HG03354 (cell line): ENCODE measurements at regions not wholly inside any gene's neighbourhood (a gene's known extent, or its start where the extent isn't known, plus 50 kb on each side); places are given as distances from the start of the nearest gene placed in this dataset.

ENCODE experiments used
- ATAC-seq: cut with Tn5 transposase; IDR thresholded peaks from one replicate; pipeline ENCODE4 v1.9.1; 2021; ENCODE audit warnings: mild to moderate bottlenecking; ENCODE audit not compliant: unreplicated experiment, poor library complexity, severe bottlenecking

DNA sequence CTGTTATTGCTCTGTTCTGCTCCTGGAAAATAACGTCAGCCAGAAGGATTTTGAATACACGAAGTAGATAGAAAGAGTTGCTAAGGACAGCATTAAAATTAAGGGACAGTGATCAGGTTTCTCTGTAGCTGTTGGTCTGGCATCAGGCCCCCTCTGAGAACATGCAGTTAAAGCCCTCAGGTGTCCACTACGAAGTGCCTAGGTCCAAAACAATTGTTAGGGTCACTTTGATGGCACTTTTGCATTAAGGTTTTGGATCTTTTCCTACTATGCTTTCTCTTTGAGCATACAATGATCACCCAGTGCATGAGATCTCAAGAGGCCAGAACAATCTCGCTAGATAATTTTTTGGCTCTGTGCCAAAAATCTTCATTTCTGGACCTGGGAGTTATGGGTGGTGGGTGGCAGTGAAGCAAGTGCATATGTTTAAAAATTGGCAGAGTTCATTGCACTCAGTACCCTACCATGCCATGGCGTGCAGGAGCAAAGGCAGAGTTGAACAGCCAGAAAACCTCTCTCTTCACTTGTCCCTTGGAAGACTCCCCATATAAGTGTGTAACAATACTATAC, 797.6 kb downstream of the ROBO2 start:
- no peak for ATAC-seq

GRCh38 chr3:77859156-77859555, 819.3 kb downstream of the ROBO2 start:
- no peak for ATAC-seq

DNA sequence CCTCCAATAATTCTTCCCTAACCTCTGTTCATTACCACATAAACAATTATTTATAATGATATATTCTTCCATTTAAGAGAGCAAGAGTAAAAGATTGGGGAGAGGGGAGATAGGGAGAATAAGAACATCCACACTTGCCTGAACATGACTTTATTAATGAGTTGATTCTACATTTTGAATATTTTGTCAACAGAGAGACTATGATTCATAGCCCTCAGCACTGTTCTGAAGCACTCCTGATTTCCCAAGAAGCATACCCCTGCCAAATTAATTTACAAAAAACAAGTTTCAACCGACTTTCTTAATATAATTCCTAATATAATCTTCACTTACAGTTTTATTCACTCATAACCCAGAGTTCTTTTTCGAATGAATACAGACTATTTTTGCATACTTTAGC, 828.8 kb downstream of the ROBO2 start:
- no peak for ATAC-seq

- ATAC-seq: no peak
Measured at GRCh38 chr3:77869423-77869822, 829.5 kb downstream of the ROBO2 start.

GRCh38 chr3:77871436-77871835, 831.5 kb downstream of the ROBO2 start:
- no peak for ATAC-seq

DNA sequence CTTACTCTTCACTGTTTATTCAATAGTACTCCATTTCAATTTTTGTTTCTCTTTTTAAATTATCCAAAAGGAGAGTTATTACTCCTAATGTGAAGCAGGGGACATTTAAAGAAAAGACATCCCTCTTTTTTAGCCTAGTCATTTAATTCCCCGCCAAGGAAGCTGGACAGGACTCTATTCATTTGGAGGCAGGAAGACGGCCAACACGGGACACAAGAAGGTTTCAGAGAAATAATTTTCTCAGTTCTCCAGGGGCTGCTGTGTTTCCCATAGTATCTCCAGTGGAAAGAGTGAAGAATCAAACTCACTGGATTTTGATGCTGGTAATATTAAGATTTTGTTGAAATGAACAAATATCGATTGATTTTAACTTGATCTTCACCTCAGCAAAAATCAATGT, 833.7 kb downstream of the ROBO2 start:
- ATAC-seq: no peak

DNA sequence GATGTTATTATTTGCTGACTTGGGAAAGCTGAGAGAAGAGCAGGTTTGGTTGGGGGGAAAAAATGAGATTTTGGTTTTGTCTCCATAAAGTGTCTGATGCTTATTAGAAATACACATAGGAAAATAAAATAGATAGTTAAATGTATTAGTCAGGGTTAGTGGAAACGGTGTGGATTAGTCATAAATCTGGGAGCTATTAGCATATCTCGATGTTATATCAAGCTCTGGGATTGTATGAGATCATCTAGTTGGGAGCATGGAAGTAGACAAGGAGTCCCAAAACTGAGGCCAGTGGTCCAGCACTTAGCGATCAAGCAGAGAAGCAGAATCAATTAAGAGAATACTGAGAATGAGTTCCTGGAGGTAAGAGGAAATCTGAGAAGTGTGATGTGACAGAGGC, 845.5 kb downstream of the ROBO2 start:
- no peak for ATAC-seq

- ATAC-seq: no peak
Measured at GRCh38 chr3:77887611-77888010, 847.7 kb downstream of the ROBO2 start.

DNA sequence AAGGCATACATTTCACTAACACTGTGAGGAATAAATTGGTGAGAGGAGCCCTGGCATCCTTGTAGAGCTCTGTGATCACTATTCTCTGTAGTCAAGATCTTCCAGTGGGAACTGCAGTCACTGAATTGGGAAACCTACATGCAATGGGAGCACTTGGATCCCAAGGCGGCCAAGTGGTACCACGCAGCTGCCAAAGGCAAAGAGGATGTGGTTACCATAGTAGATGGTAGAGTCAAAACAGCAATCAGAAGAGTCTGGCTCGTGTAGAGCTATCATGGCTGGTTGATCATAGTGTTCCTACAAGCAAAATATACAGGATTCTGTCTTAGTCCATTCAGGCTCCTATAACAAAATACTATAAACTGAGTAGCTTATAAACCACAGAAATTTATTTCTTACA, 849.7 kb downstream of the ROBO2 start:
- no peak for ATAC-seq

- no peak for ATAC-seq
Measured at GRCh38 chr3:77898621-77899020, 858.7 kb downstream of the ROBO2 start.

- ATAC-seq: no peak
Measured at GRCh38 chr3:77902675-77903074, 862.8 kb downstream of the ROBO2 start.

DNA sequence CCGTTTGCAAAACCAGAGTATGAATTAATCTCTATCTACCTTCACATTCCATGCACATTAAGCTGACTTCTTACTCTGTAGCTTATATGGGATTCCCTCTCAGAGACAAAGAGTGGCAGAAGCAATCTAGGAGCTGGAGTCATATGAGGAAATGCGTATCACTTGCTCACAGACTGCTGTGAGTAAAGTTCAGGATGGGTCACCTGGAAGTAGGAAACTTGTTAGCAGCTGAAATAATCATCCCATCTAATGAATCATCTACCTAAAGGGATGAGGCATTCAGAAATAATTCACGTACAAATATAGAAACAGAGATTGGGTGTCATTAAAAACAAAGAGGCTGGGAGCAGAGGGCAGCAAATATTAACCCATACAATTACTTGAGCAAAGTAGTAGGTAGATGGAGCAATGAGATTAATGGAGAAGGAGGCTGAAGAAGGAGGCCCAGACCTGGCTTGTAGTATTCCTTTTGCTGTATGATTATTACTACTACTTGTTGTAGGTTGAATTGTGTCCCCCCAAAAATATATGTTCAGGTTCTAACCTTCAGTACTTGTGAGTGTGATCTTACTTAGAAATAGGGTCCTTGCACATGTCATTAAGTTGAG, 866.3 kb downstream of the ROBO2 start:
- no peak for ATAC-seq

GRCh38 chr3:77913524-77914174, 873.8 kb downstream of the ROBO2 start:
- ATAC-seq: no peak

- no peak for ATAC-seq
Measured at GRCh38 chr3:77915336-77915735, 875.4 kb downstream of the ROBO2 start.

DNA sequence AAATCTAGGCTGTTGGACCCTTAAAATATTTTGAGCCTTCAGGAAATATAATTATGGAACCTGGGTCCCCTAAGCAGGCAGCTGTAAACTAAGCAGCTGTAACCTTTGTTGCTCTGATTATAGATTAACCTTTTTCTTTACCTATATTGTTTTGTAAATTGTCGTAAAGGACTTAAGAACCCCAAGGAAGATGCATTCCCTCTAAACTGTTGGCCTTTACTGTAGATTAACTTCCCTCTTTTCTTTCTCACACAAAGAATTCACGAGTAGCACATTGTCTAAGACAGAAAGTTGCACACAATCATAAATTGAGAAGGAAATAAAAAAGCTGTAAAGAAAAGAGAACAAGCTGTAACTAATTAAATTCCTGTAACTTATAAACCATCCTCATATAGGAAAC, 877.3 kb downstream of the ROBO2 start:
- no peak for ATAC-seq

- ATAC-seq: no peak
Measured at GRCh38 chr3:77919244-77919643, 879.3 kb downstream of the ROBO2 start.

DNA sequence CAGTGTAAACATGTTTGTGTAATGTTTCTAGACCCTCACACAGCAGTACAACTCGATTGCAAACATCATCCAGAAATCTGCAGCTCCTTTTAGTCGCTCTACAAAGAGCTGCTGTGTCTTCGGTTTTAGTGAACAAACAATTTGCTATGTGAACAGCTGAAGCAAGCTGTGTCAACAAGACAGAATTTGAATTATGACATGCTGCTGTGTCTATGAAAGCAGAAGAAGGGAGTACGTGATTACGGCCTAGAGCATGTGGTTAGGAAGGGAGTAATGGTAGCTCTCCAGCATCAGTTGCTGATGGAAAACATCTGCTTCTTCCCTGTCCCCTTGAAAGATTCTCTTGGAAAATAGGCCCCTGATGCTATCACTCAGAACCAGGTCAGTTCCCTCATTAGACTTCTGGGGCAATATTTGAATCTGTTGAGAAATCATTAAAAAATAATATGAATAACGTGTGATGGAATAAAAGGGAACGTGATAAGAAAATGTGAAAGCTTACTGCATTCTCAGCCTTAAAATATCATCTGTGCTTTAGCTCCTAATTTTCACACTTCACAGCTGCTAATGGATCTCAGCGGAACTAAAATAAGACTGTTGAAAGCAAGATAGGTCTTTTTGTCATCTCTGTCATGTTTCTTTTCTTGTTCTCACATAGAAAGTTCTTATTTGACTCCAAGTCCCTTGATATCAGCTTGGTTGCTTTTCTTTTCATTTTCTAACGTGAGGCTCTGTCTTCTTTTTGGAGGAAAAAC, 891.5 kb downstream of the ROBO2 start:
- no peak for ATAC-seq

DNA sequence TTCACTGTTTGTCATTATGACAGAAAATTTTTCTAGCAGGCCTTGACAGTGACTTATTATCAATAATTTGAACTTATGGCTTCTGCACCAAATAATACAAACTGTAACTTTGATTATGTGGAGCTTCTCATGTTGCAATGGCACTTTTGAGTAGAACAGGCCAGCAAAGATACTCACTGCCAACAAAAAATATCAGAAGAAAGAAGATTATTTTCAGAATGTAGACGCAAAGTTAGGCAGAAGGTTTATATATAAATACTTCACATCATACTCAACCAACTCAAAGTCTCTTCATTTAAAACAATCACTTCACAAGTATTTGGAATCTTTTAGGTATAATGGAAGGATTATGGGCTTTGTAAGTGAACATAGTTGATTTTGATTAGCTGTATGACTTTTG, 893.0 kb downstream of the ROBO2 start:
- no peak for ATAC-seq

DNA sequence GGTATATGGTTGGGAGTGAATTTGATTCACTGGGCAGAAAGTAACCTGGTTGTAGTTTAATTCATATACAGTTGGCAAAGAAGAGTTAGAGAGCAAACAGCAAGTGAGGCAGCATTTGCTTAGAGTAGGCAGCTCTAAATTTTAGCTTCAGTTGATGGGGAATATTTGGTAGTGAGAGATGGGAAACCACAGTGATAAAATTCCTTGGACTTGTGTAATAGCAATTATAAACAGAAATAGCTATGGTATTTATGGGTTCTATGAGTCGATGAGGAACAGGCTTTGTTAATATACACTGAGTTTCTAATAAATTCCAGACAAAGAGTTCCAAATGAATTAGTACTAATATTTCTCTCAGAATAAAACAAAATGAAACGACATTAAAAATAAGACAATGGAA, 894.0 kb downstream of the ROBO2 start:
- no peak for ATAC-seq

DNA sequence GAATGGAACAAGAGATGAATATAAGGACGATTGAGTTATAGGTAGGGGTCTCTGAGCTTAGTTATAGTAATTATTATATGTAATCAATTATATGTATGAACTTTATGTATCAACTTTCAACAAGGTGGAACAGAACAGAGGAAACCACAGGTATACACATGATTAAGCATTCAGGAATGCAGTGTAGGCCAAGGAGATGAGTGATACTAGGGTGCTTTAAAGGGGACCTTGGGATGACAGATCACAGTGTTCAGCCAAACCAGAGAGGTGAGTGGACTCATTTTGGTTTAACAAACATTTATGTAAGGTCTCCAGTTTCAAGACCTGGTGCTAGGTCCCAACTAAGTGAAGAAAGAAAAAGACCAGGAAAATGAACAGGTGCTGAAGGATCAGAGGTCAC, 895.5 kb downstream of the ROBO2 start:
- ATAC-seq: no peak

DNA sequence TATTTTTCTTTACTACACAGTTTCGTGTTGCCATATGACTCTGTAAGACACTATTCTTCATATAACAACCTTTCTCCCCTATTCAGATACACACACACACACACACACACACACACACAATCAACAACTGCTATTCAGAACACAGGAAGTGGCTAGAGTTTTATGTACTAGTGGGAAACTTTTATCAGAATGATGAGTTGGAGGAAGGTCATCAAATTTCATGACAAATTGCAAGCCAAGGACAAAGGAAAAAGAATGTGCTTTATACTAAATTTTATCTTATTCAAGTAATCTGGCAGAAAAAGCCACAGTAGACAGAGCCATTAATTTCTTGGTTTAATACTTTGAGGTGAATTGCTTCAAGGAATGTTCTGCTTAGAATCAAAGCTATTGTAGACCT, 899.8 kb downstream of the ROBO2 start:
- ATAC-seq: no peak
